ENCODE measurements at regions not wholly inside any gene's neighbourhood (a gene's known extent, or its start where the extent isn't known, plus 50 kb on each side); places are given as distances from the start of the nearest gene placed in this dataset.

DNA sequence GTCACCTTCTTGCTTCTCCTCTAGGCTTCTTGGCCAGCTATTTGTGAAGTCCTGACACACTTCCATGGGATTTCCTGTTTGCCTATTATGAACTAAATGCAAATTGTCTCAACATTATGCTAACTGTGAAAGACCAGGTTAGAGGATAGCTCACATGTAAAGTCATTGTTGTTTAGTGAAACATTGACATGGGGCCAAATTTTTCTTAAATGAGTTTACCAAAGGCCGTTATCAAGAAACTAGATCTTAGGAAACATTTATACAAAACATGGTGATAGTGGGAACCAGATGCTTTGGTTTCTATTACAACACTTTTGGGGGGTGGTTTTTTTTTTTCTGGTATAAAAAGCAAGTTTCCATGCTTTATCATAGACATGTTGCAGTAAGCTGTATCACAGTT, 466.8 kb upstream of the FAM241A start:
- no peak overlapping the region for H3K4me3 ChIP-seq (ENCODE audit: low read depth, low read length)
- TF ChIP-seq, protein P1, sequence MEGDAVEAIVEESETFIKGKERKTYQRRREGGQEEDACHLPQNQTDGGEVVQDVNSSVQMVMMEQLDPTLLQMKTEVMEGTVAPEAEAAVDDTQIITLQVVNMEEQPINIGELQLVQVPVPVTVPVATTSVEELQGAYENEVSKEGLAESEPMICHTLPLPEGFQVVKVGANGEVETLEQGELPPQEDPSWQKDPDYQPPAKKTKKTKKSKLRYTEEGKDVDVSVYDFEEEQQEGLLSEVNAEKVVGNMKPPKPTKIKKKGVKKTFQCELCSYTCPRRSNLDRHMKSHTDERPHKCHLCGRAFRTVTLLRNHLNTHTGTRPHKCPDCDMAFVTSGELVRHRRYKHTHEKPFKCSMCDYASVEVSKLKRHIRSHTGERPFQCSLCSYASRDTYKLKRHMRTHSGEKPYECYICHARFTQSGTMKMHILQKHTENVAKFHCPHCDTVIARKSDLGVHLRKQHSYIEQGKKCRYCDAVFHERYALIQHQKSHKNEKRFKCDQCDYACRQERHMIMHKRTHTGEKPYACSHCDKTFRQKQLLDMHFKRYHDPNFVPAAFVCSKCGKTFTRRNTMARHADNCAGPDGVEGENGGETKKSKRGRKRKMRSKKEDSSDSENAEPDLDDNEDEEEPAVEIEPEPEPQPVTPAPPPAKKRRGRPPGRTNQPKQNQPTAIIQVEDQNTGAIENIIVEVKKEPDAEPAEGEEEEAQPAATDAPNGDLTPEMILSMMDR (IDR thresholded peaks at IDR 0.05; ENCODE audit: control insufficient read depth, extremely low read depth, insufficient read depth) = no peak
- no peak for DNase-seq (ENCODE audit: low read depth)

DNA sequence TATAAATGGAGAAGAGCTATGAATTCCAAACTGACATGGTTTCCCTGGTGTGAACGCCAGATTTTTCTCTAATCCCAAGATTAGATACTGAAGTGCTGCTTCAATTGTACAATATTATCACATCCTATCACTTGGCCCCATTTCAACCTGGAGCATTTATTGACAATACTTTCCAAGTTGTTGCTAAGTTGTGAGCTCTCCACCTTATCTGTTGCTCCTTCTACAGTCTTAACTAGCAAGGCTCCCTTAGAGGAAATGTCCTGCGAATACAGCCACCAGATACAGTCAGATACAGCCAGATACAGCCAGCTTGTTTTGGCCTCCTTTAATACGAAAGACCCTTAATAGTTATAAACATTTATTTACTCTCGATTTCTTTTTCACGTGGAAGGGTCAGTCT, 466.3 kb upstream of the FAM241A start:
- TF ChIP-seq, protein P1 (IDR thresholded peaks at IDR 0.05; ENCODE audit: control insufficient read depth, extremely low read depth, insufficient read depth) = no peak
- no peak for DNase-seq (ENCODE audit: low read depth)
- H3K4me3 ChIP-seq (ENCODE audit: low read depth, low read length) = no peak overlapping the region

DNA sequence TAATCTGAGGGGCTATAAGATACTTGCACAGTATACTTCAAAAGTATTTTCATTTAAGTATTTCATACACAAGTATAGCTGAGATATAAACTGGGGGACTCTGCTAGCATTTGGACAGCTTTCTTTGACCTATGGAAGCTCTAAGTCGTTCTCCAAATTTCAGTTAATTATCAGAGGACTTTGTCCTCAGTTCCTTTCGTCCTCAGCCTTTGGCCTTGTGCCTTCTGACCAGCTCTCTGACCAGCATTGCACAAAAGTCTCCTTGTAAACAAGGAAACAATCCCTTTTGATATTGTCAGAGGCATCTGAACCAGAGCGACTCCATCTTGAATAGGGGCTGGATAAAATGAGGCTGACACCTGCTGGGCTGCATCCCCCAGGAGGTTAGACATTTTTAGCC, 464.0 kb upstream of the FAM241A start:
- DNase-seq (ENCODE audit: low read depth) = no peak
- H3K4me3 ChIP-seq (ENCODE audit: low read depth, low read length) = no peak overlapping the region
- TF ChIP-seq, protein P1 (IDR thresholded peaks at IDR 0.05; ENCODE audit: control insufficient read depth, extremely low read depth, insufficient read depth) = no peak

DNA sequence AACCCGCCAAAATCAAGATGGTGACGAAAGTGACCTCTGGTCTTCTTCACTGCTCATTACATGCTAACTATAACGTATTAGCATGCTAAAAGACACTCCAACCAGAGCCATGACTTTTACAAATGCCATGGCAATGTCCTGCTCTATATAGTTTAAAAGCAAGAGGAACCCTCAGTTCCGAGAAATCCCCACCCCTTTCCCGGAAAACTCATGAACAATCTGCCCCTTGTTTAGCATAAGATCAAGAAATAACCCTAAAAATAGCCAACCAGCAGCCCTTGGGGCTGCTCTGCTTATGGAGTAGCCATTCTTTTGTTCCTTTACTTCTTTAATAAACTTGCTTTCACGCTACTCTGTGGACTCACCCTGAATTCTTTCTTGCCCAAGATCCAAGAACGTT, 463.5 kb upstream of the FAM241A start:
- no peak overlapping the region for H3K4me3 ChIP-seq (ENCODE audit: low read depth, low read length)
- DNase-seq (ENCODE audit: low read depth) = no peak

DNA sequence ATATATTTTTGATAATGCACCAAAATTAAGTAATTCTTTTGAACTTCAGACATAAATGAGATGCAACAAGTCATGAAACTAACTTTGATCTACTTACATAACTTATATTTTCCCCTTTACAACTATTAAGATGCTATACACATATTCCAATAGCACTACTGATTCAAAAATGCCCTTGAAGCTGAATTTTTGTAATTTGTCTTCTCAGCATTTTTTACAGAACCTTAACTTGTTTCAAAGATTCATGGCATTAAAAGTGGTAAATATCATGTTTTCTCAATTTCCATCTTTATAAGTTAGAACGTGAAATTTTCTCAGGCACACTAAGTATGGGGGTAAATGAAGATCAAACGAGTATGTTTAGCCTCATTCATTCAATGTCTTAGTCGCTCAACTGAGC, 460.0 kb upstream of the FAM241A start:
- TF ChIP-seq, protein P1 (IDR thresholded peaks at IDR 0.05; ENCODE audit: control insufficient read depth, extremely low read depth, insufficient read depth) = no peak
- DNase-seq (ENCODE audit: low read depth) = no peak
- no peak overlapping the region for H3K4me3 ChIP-seq (ENCODE audit: low read depth, low read length)

More for the DNA sequence above, 463.5 kb upstream of the FAM241A start:
- TF ChIP-seq, protein P1 (IDR thresholded peaks at IDR 0.05; ENCODE audit: control insufficient read depth, extremely low read depth, insufficient read depth) = no peak

DNA sequence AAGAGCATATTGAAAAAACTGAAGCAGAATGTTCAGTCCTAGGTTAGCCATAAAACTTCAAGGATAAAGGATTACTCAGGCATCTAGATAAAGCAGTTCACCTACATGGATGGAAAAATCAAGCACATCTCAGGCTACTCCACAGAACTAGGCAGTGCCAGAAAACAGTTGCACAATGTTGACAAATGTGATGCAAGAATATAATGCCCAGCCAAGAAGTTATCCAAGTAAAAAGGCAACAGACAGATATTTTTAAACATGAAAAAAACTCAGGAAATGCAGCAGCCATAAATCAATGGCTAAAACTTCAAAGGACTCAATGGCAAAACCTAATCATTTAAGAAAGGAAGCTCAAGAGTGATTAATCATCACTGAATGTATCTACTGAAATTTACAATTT, 456.0 kb upstream of the FAM241A start:
- no peak for DNase-seq (ENCODE audit: low read depth)
- H3K4me3 ChIP-seq (ENCODE audit: low read depth, low read length) = no peak overlapping the region
- TF ChIP-seq, protein P1 (IDR thresholded peaks at IDR 0.05; ENCODE audit: control insufficient read depth, extremely low read depth, insufficient read depth) = no peak

DNA sequence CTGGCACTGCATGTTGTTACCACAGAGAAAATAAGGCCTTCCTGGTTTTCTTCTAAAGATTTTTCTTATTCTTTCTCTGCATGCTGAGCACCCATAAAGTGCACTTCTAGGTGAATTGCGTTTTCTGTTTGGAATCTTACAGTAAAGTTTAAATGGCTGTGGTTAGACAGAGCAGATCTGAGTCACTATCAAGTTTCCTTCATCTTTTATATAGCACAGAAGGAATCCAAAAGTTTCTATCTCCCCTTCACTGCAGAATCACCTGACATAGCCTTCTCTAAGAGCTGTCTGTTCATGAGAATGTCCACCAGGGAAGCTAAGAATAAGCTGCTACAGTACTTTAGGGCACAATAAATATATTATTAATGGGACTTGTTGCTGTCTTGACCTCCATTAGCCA, 455.5 kb upstream of the FAM241A start:
- TF ChIP-seq, protein P1 (IDR thresholded peaks at IDR 0.05; ENCODE audit: control insufficient read depth, extremely low read depth, insufficient read depth) = no peak
- DNase-seq (ENCODE audit: low read depth) = no peak
- H3K4me3 ChIP-seq (ENCODE audit: low read depth, low read length) = no peak overlapping the region
